H1 (cell line): ENCODE measurements at regions not wholly inside any gene's neighbourhood (a gene's known extent, or its start where the extent isn't known, plus 50 kb on each side); places are given as distances from the start of the nearest gene placed in this dataset.

Source experiments
- CTCF ChIA-PET: fragments of 300-600 bp; sonication (Branson Sonifier 250); formaldehyde crosslinking; loops from one replicate; lab custom pipeline; 2021; ENCODE audit not compliant: partially characterized antibody; lab: Charles Lee
- POLR2A ChIA-PET: fragments of 300-600 bp; sonication (Branson Sonifier 250); formaldehyde crosslinking; loops from one replicate; lab custom pipeline; 2021; ENCODE audit warnings: inconsistent platforms; ENCODE audit not compliant: partially characterized antibody; lab: Charles Lee
- DNase-seq, 2 experiments: peaks; one replicate each; pipeline versions ENCODE4 v3.0.0 to v3.0.0-alpha.2; 2010 to 2022; ENCODE audit warnings: low spot score in 2 of 2, low read depth in 1 of 2, mixed read lengths in 1 of 2
- FAIRE-seq: peaks from 2 replicates; lab custom pipeline; 2011; peaks lifted over from hg19 to GRCh38; lab: Jason Lieb, UNC
- H2AFZ ChIP-seq: 2 replicates; pipeline ENCODE4 v1.8.1; 2012; ENCODE audit warnings: low read length, inconsistent platforms
- H2AK5ac ChIP-seq: 2 replicates; pipeline ENCODE4 v1.6.1; 2013; ENCODE audit warnings: low read depth, low read length
- H2BK120ac ChIP-seq: replicated peaks from 2 replicates; pipeline ENCODE3; 2013; ENCODE audit warnings: low read depth, low read length, inconsistent platforms
- H2BK12ac ChIP-seq: 2 replicates; pipeline ENCODE4 v1.6.1; 2013; ENCODE audit warnings: low read depth, low read length
- H2BK15ac ChIP-seq: 2 replicates; pipeline ENCODE4 v1.6.1; 2013; ENCODE audit warnings: low read length
- H2BK20ac ChIP-seq: 2 replicates; pipeline ENCODE4 v1.6.1; 2013; ENCODE audit warnings: low read length
- H2BK5ac ChIP-seq: 2 replicates; pipeline ENCODE4 v1.6.1; 2013; ENCODE audit warnings: low read depth, low read length
- H3K14ac ChIP-seq: 2 replicates; pipeline ENCODE4 v1.6.1; 2013; ENCODE audit warnings: inconsistent platforms; ENCODE audit not compliant: insufficient read length
- H3K18ac ChIP-seq: 2 replicates; pipeline ENCODE4 v1.6.1; 2013; ENCODE audit warnings: low read length; ENCODE audit errors: extremely low read depth
- H3K23ac ChIP-seq: 2 replicates; pipeline ENCODE4 v1.6.1; 2013; ENCODE audit warnings: inconsistent platforms; ENCODE audit not compliant: insufficient read length
- H3K23me2 ChIP-seq: 2 replicates; pipeline ENCODE4 v1.6.1; 2013; ENCODE audit warnings: low read depth, low read length
- H3K27ac ChIP-seq: 2 replicates; pipeline ENCODE4 v1.6.1; 2011; ENCODE audit warnings: low read depth, low read length, inconsistent platforms
- H3K27me3 ChIP-seq, 4 experiments: replicated peaks in 1 of 4; 1 replicate in 1 of 4; 2 replicates in 3 of 4; pipeline versions ENCODE4 v1.6.1 to v1.8.1; 2011 to 2013; ENCODE audit warnings: low read length in 3 of 4, mild to moderate bottlenecking in 3 of 4, inconsistent platforms in 2 of 4, mixed read lengths in 2 of 4, moderate library complexity in 1 of 4; ENCODE audit not compliant: control insufficient read depth in 3 of 4, insufficient read depth in 3 of 4; ENCODE audit errors: extremely low read depth in 1 of 4
- H3K36me3 ChIP-seq, 4 experiments: 2 replicates each; pipeline versions ENCODE4 v1.6.1 to v1.8.1; 2011 to 2013; ENCODE audit warnings: mild to moderate bottlenecking in 4 of 4, low read length in 3 of 4, moderate library complexity in 2 of 4, control low read depth in 1 of 4, inconsistent platforms in 1 of 4; ENCODE audit not compliant: insufficient read depth in 4 of 4, control insufficient read depth in 2 of 4
- H3K4ac ChIP-seq: replicated peaks from 2 replicates; pipeline ENCODE3; 2013; ENCODE audit warnings: low read length, low read depth, mixed read lengths, inconsistent platforms; ENCODE audit not compliant: insufficient read length
- H3K4me1 ChIP-seq, 4 experiments: replicated peaks in 1 of 4; 1 replicate in 1 of 4; 2 replicates in 3 of 4; pipeline versions ENCODE4 v1.6.1 to v1.8.1; 2011 to 2013; ENCODE audit warnings: low read length in 3 of 4, inconsistent platforms in 2 of 4, mixed read lengths in 1 of 4; ENCODE audit not compliant: insufficient read depth in 4 of 4, control insufficient read depth in 3 of 4
- H3K4me2 ChIP-seq, 2 experiments: 2 replicates each; pipeline versions ENCODE4 v1.6.1 to v1.8.1; 2011 to 2013; ENCODE audit warnings: low read depth in 2 of 2, low read length in 2 of 2, control low read depth in 1 of 2, inconsistent platforms in 1 of 2, mild to moderate bottlenecking in 1 of 2; ENCODE audit not compliant: insufficient read depth in 1 of 2
- H3K4me3 ChIP-seq, 4 experiments: fragments of 200-600, 300-600 bp in 1 of 4; sonication (generic), shearing (Covaris generic), sonication (Bioruptor Twin) in 1 of 4; 2 replicates each; pipeline versions ENCODE4 v1.5.1 to v1.8.1; 2011 to 2016; ENCODE audit warnings: low read length in 4 of 4, low read depth in 3 of 4, control low read depth in 2 of 4, inconsistent platforms in 2 of 4, mild to moderate bottlenecking in 2 of 4, mixed read lengths in 1 of 4, moderate library complexity in 1 of 4; ENCODE audit not compliant: insufficient read depth in 2 of 4; ENCODE audit errors: extremely low read depth in 1 of 4
- H3K56ac ChIP-seq: replicated peaks from 2 replicates; pipeline ENCODE3; 2013; ENCODE audit warnings: low read depth, mild to moderate bottlenecking, mixed read lengths, low read length, inconsistent platforms; ENCODE audit not compliant: insufficient read length
- H3K79me1 ChIP-seq: 2 replicates; pipeline ENCODE4 v1.6.1; 2013; ENCODE audit warnings: low read depth, low read length, control low read depth
- H3K79me2 ChIP-seq, 2 experiments: 2 replicates each; pipeline versions ENCODE4 v1.6.1 to v1.8.1; 2012 to 2013; ENCODE audit warnings: low read length in 2 of 2, mild to moderate bottlenecking in 2 of 2, inconsistent platforms in 1 of 2; ENCODE audit not compliant: insufficient read depth in 2 of 2, control insufficient read depth in 1 of 2
- H3K9ac ChIP-seq, 4 experiments: replicated peaks in 1 of 4; 1 replicate in 1 of 4; 2 replicates in 3 of 4; pipeline versions ENCODE4 v1.6.1 to v1.8.1; 2011 to 2013; ENCODE audit warnings: low read depth in 3 of 4, low read length in 3 of 4, control low read depth in 2 of 4, mild to moderate bottlenecking in 2 of 4, moderate library complexity in 2 of 4, inconsistent platforms in 1 of 4; ENCODE audit errors: extremely low read depth in 1 of 4
- H3K9me3 ChIP-seq, 2 experiments: 2 replicates each; pipeline versions ENCODE4 v1.6.1 to v1.8.1; 2012 to 2013; ENCODE audit warnings: mild to moderate bottlenecking in 2 of 2, moderate library complexity in 2 of 2, control low read depth in 1 of 2, inconsistent platforms in 1 of 2, low read depth in 1 of 2, low read length in 1 of 2, mixed read lengths in 1 of 2; ENCODE audit not compliant: insufficient read depth in 2 of 2
- H4K20me1 ChIP-seq, 2 experiments: replicated peaks in 1 of 2; 2 replicates each; pipeline versions ENCODE3 to v1.8.1; 2011 to 2013; ENCODE audit warnings: inconsistent platforms in 2 of 2, low read length in 2 of 2, mild to moderate bottlenecking in 1 of 2; ENCODE audit not compliant: insufficient read depth in 2 of 2, control insufficient read depth in 1 of 2
- H4K5ac ChIP-seq: 2 replicates; pipeline ENCODE4 v1.6.1; 2013; ENCODE audit warnings: low read length, low read depth, mixed read lengths, inconsistent platforms; ENCODE audit not compliant: insufficient read length
- H4K8ac ChIP-seq: 2 replicates; pipeline ENCODE4 v1.8.0; 2013; ENCODE audit warnings: mild to moderate bottlenecking, moderate library complexity, low read length, inconsistent platforms; ENCODE audit not compliant: insufficient read depth; ENCODE audit errors: extremely low read depth
- H4K91ac ChIP-seq: replicated peaks from 2 replicates; pipeline ENCODE3; 2013; ENCODE audit warnings: low read length, mixed read lengths, inconsistent platforms; ENCODE audit not compliant: insufficient read length
- CTBP2 ChIP-seq: IDR thresholded peaks from 2 replicates; pipeline ENCODE4 v1.7.0; 2011; ENCODE audit warnings: borderline replicate concordance, mild to moderate bottlenecking, moderate library complexity, mixed read lengths, low read length; ENCODE audit not compliant: insufficient read depth, insufficient read length
- POLR2A ChIP-seq, 2 experiments: IDR thresholded peaks; 1 replicate in 1 of 2; 2 replicates in 1 of 2; pipeline ENCODE4 v1.6.1; 2011; ENCODE audit warnings: low read depth in 2 of 2, low read length in 2 of 2, mild to moderate bottlenecking in 2 of 2; ENCODE audit errors: control extremely low read depth in 1 of 2
- RNF2 ChIP-seq: fragments of 200-900, 300-1000 bp; sonication (generic); IDR thresholded peaks from 2 replicates; pipeline ENCODE4 v1.7.1; 2016; ENCODE audit warnings: borderline replicate concordance, low read depth, mild to moderate bottlenecking, antibody characterized with exemption, low read length; ENCODE audit not compliant: poor library complexity, severe bottlenecking; ENCODE audit errors: missing control alignments
- SP1 ChIP-seq: IDR thresholded peaks from 2 replicates; pipeline ENCODE4 v1.6.1; 2011; ENCODE audit warnings: low read depth, low read length
- WGBS, 2 experiments: shearing (Covaris generic) in 1 of 2; methylation state at CpG; one replicate each; pipeline versions ENCODE4 v1.1.6 to v1.1.7; 2013 to 2015; ENCODE audit warnings: low lambda C conversion rate in 2 of 2, mixed read lengths in 2 of 2, inconsistent platforms in 1 of 2, low coverage in 1 of 2, missing lambda C conversion rate in 1 of 2; ENCODE audit not compliant: insufficient replicate concordance in 2 of 2, insufficient coverage in 1 of 2, insufficient read length in 1 of 2; ENCODE audit errors: extremely low coverage in 1 of 2, missing lambda C conversion rate in 1 of 2; 5-methylcytosine and 5-hydroxymethylcytosine counted together

DNA sequence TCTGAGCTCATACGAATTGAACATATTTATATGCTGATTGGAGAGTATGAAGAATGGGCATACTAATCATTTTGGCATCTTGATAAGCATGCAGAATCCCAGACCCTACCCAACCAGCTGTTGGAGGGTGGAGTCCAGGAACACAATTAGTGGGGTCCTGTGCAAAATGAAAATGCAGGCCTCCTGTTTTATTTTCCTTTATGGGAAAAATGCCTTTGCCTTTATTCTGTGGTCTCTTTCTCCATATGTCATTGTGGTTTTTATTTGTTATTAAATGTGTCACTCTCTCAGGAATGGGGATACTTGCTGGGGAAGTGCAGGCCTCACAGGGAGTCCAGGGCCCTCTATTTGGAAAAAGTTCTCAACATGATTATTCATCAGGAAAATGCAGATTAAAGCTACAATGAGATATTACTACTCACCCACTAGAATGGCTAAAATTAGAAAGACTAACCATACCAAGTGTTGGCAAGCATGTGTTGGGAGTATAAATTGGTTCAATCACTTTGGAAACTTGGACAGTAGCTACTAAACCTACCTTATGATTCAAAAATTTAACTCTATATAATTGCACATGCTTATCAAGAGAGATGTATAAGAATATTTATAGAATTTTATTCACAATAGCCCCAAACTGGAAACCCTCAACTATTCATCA lies 185.1 kb upstream of the FOXN2 start:
- no peaks in the 10 kb centered on the region for H3K79me2 ChIP-seq
- H3K27me3 ChIP-seq: no peaks in the 10 kb centered on the region
- no peak overlapping the region for H2BK120ac ChIP-seq
- H3K4me2 ChIP-seq: no peak overlapping the region
- H3K4ac ChIP-seq: no peak overlapping the region
- H3K56ac ChIP-seq: no peak overlapping the region
- H3K18ac ChIP-seq: no peak overlapping the region
- no peak overlapping the region for H3K27ac ChIP-seq
- H4K91ac ChIP-seq: no peak overlapping the region
- no peak overlapping the region for H2BK20ac ChIP-seq
- H3K36me3 ChIP-seq: no peaks in the 10 kb centered on the region
- no peak overlapping the region for H3K14ac ChIP-seq
- CTCF ChIA-PET: interaction anchor here (0.5 kb wide), 1 partner anchor 325 kb away, joined by 4 read pairs; no protein-coding TSS in a partner anchor
- no peak for DNase-seq
- H3K9ac ChIP-seq: no peak overlapping the region
- no peaks in the 10 kb centered on the region for H3K4me1 ChIP-seq
- no peak overlapping the region for H2AK5ac ChIP-seq
- H3K9me3 ChIP-seq: no peaks in the 10 kb centered on the region
- H3K79me1 ChIP-seq: no peaks in the 10 kb centered on the region
- no peak overlapping the region for H2BK5ac ChIP-seq
- 78% methylated on average over 1 of the region's 1 CpG; no CpG with 5 or more reads in 1 of the 2 experiments for WGBS, 2 experiments
- FAIRE-seq: no peak
- no peak overlapping the region for H4K8ac ChIP-seq
- POLR2A ChIA-PET: interaction anchor here (0.7 kb wide), 1 partner anchor 16 kb away, joined by 3 read pairs; no protein-coding TSS in a partner anchor
- no peak overlapping the region for H4K5ac ChIP-seq
- no peak overlapping the region for H3K23ac ChIP-seq
- no peak overlapping the region for H2BK15ac ChIP-seq
- no peak overlapping the region for H2BK12ac ChIP-seq
- H2AFZ ChIP-seq: no peak overlapping the region
- no peak overlapping the region for H3K4me3 ChIP-seq
- no peaks in the 10 kb centered on the region; the same call in 1 of the 2 replicates for H3K23me2 ChIP-seq
- no peaks in the 10 kb centered on the region for H4K20me1 ChIP-seq
- TF ChIP-seq SP1 (no peak), RNF2 (no peak), CTBP2 (no peak), POLR2A (IDR thresholded peaks at IDR 0.05; ENCODE audit: control extremely low read depth in 1 of 2, low read depth in 2 of 2, low read length in 2 of 2) (no peak)
